ENCODE measurements at regions not wholly inside any gene's neighbourhood (a gene's known extent, or its start where the extent isn't known, plus 50 kb on each side); places are given as distances from the start of the nearest gene placed in this dataset.

- DNase-seq (no peak), ATAC-seq (no peak)
These were observed 171.4 kb upstream of the SERPINE2 start for GRCh38 chr2:224210286-224211180.

- no peak for DNase-seq
These were observed 170.6 kb upstream of the SERPINE2 start for GRCh38 chr2:224209555-224210285.

GRCh38 chr2:224208443-224208842 lies 169.4 kb upstream of the SERPINE2 start:
- ATAC-seq (no peak), DNase-seq (no peak)

More at GRCh38 chr2:224209555-224210285, 170.6 kb upstream of the SERPINE2 start:
- ATAC-seq: no peak

GRCh38 chr2:224208007-224208406 lies 168.9 kb upstream of the SERPINE2 start:
- ATAC-seq (no peak), DNase-seq (no peak)

GRCh38 chr2:224206816-224207215 lies 167.7 kb upstream of the SERPINE2 start:
- DNase-seq (no peak), ATAC-seq (no peak)

GRCh38 chr2:224202281-224202865 lies 163.3 kb upstream of the SERPINE2 start:
- ATAC-seq: no peak
- DNase-seq: no peak

GRCh38 chr2:224198436-224198835 lies 159.3 kb upstream of the SERPINE2 start:
- ATAC-seq: no peak
- DNase-seq: no peak

GRCh38 chr2:224196810-224197209 lies 157.7 kb upstream of the SERPINE2 start:
- ATAC-seq (no peak), DNase-seq (no peak)

- no peak for ATAC-seq
- no peak for DNase-seq
These were observed 157.0 kb upstream of the SERPINE2 start for GRCh38 chr2:224195925-224196571.

- DNase-seq: no peak
- no peak for ATAC-seq
These were observed 155.1 kb upstream of the SERPINE2 start for GRCh38 chr2:224194161-224194560.

GRCh38 chr2:224191465-224191864 lies 152.4 kb upstream of the SERPINE2 start:
- ATAC-seq (no peak), DNase-seq (no peak)

GRCh38 chr2:224190936-224191270 lies 151.8 kb upstream of the SERPINE2 start:
- DNase-seq: no peak
- ATAC-seq: no peak

GRCh38 chr2:224190234-224190935 lies 151.3 kb upstream of the SERPINE2 start:
- no peak for ATAC-seq
- DNase-seq: no peak

- DNase-seq: no peak
- ATAC-seq: no peak
These were observed 148.1 kb upstream of the SERPINE2 start for GRCh38 chr2:224187220-224187619.

GRCh38 chr2:224185023-224185601 lies 146.0 kb upstream of the SERPINE2 start:
- ATAC-seq (no peak), DNase-seq (no peak)

- no peak for DNase-seq
- ATAC-seq: no peak
These were observed 144.0 kb upstream of the SERPINE2 start for GRCh38 chr2:224183086-224183485.

GRCh38 chr2:224182498-224182897 lies 143.4 kb upstream of the SERPINE2 start:
- ATAC-seq (no peak), DNase-seq (no peak)

GRCh38 chr2:224181534-224182155 lies 142.6 kb upstream of the SERPINE2 start:
- DNase-seq: no peak
- ATAC-seq: no peak

- DNase-seq: no peak
- ATAC-seq: no peak
These were observed 141.7 kb upstream of the SERPINE2 start for GRCh38 chr2:224180810-224181209.

GRCh38 chr2:224178056-224178455 lies 139.0 kb upstream of the SERPINE2 start:
- ATAC-seq (no peak), DNase-seq (no peak)

- DNase-seq (no peak), ATAC-seq (no peak)
These were observed 136.5 kb upstream of the SERPINE2 start for GRCh38 chr2:224175538-224175937.
